HepG2 (cell line): ENCODE measurements at regions not wholly inside any gene's neighbourhood (a gene's known extent, or its start where the extent isn't known, plus 50 kb on each side); places are given as distances from the start of the nearest gene placed in this dataset.

ENCODE experiments used
- ATAC-seq: fragments of 200-7000 bp; cut with Tn5 transposase; 3 replicates; pipeline ENCODE4 v1.9.1; 2020; ENCODE audit warnings: mild to moderate bottlenecking, moderate library complexity
- BruUV-seq: library from RNA; stranded (reverse); fragments of 400-500 nt; replicated peaks from 2 replicates; lab custom pipeline; 2021; lab: Mats Ljungman, UMichigan
- CTCF ChIA-PET: fragments of 300-600 bp; formaldehyde crosslinking; extraction: SDS; loops from one replicate; lab custom pipeline; 2021; ENCODE audit warnings: low total read pairs, inconsistent platforms, low intra/inter-chr PET ratio; lab: Yijun Ruan, JAX
- POLR2A ChIA-PET: fragments of 350-600 bp; sonication (Branson Sonifier 250); formaldehyde crosslinking; loops from one replicate; lab custom pipeline; 2020; ENCODE audit warnings: antibody characterized with exemption, inconsistent platforms; lab: Yijun Ruan, JAX
- DNase-seq: peaks from one replicate; pipeline ENCODE4 v3.0.0-alpha.2; 2015; ENCODE audit warnings: low spot score
- FAIRE-seq: peaks from 3 replicates; lab custom pipeline; 2011; peaks lifted over from hg19 to GRCh38; lab: Jason Lieb, UNC
- H2AFZ ChIP-seq: one replicate; pipeline ENCODE4 v1.6.1; 2011; ENCODE audit warnings: low read length, inconsistent platforms
- H3K27ac ChIP-seq: fragments of 300-600 bp; 3 replicates; pipeline ENCODE4 v1.8.0; 2011; ENCODE audit warnings: mixed run types, mild to moderate bottlenecking, mixed read lengths, low read length, inconsistent platforms; ENCODE audit not compliant: insufficient read depth; ENCODE audit errors: extremely low read length
- H3K27me3 ChIP-seq, 2 experiments: fragments of 200-600 bp in 1 of 2; 2 replicates in 1 of 2; 3 replicates in 1 of 2; pipeline versions ENCODE4 v1.6.0 to v1.8.0; 2011; ENCODE audit warnings: low read length in 2 of 2, mild to moderate bottlenecking in 2 of 2, moderate library complexity in 2 of 2, inconsistent platforms in 1 of 2; ENCODE audit not compliant: insufficient read depth in 2 of 2, control insufficient read depth in 1 of 2
- H3K36me3 ChIP-seq, 2 experiments: fragments of 200-600 bp in 1 of 2; replicated peaks in 1 of 2; 2 replicates in 1 of 2; 3 replicates in 1 of 2; pipeline versions ENCODE4 v1.5.1 to v1.8.0; 2011; ENCODE audit warnings: low read length in 2 of 2, inconsistent platforms in 1 of 2; ENCODE audit not compliant: insufficient read depth in 2 of 2, control insufficient read depth in 1 of 2
- H3K4me1 ChIP-seq: 2 replicates; pipeline ENCODE4 v1.5.1; 2012; ENCODE audit warnings: low read length, inconsistent platforms; ENCODE audit not compliant: insufficient read depth
- H3K4me2 ChIP-seq: 2 replicates; pipeline ENCODE4 v1.6.0; 2011; ENCODE audit warnings: low read depth, low read length, inconsistent platforms
- H3K4me3 ChIP-seq, 3 experiments: fragments of 200-600 bp in 1 of 3; sonication (generic), shearing (Covaris generic) in 1 of 3; replicated peaks in 1 of 3; 2 replicates each; pipeline ENCODE4 v1.5.1; 2011 to 2016; ENCODE audit warnings: low read length in 3 of 3, inconsistent platforms in 2 of 3, low read depth in 2 of 3, mild to moderate bottlenecking in 2 of 3, control low read depth in 1 of 3, mixed read lengths in 1 of 3; ENCODE audit not compliant: insufficient read depth in 1 of 3
- H3K79me2 ChIP-seq: one replicate; pipeline ENCODE4 v1.6.1; 2011; ENCODE audit warnings: low read length, inconsistent platforms; ENCODE audit not compliant: insufficient read depth
- H3K9ac ChIP-seq: 2 replicates; pipeline ENCODE4 v1.6.0; 2011; ENCODE audit warnings: mild to moderate bottlenecking, low read depth, low read length, inconsistent platforms; ENCODE audit not compliant: insufficient read depth
- H3K9me3 ChIP-seq: 2 replicates; pipeline ENCODE4 v1.5.1; 2012; ENCODE audit warnings: mild to moderate bottlenecking, low read length
- H4K20me1 ChIP-seq: 2 replicates; pipeline ENCODE4 v1.6.0; 2011; ENCODE audit warnings: inconsistent platforms, mild to moderate bottlenecking, low read length, moderate library complexity; ENCODE audit not compliant: insufficient read depth
- ASH2L ChIP-seq: fragments of 300-600, 200-600 bp; sonication (generic); IDR thresholded peaks from 2 replicates; pipeline ENCODE4 v1.7.0; 2017; ENCODE audit warnings: low read depth, mild to moderate bottlenecking, moderate library complexity, mixed read lengths, low read length; ENCODE audit not compliant: insufficient read length
- CHCHD3 ChIP-seq: sonication (generic); formaldehyde crosslinking; IDR thresholded peaks from 2 replicates; pipeline ENCODE4 v1.8.0; 2022; ENCODE audit warnings: mild to moderate bottlenecking, missing genetic modification reagents, moderate library complexity
- DR1 ChIP-seq: sonication (generic); formaldehyde crosslinking; IDR thresholded peaks from 2 replicates; pipeline ENCODE4 v1.8.0; 2021; ENCODE audit warnings: mild to moderate bottlenecking, missing genetic modification reagents, inconsistent platforms
- DRAP1 ChIP-seq: IDR thresholded peaks from 2 replicates; pipeline ENCODE4 v1.6.1; 2016; ENCODE audit warnings: missing genetic modification reagents, missing compliant biosample characterization
- ETV5 ChIP-seq: IDR thresholded peaks from 2 replicates; pipeline ENCODE4 v1.6.1; 2018; ENCODE audit warnings: missing biosample characterization, missing genetic modification reagents, inconsistent platforms, borderline replicate concordance
- KDM4B ChIP-seq: sonication (generic); formaldehyde crosslinking; IDR thresholded peaks from 2 replicates; pipeline ENCODE4 v1.4.0; 2020; ENCODE audit warnings: missing genetic modification reagents
- KMT2B ChIP-seq: IDR thresholded peaks from 2 replicates; pipeline ENCODE4 v1.6.1; 2016; ENCODE audit warnings: missing genetic modification reagents, missing compliant biosample characterization
- PAXIP1 ChIP-seq: sonication (generic); formaldehyde crosslinking; conservative IDR thresholded peaks from 2 replicates; pipeline ENCODE4 v1.4.0; 2020; ENCODE audit warnings: mild to moderate bottlenecking, missing genetic modification reagents, moderate library complexity
- SRSF9 ChIP-seq: fragments of 200-400 bp; formaldehyde crosslinking; IDR thresholded peaks from 2 replicates; pipeline ENCODE4 v1.6.1; 2018; ENCODE audit warnings: borderline replicate concordance, mild to moderate bottlenecking, low read depth, low read length; ENCODE audit not compliant: insufficient read depth, poor library complexity, severe bottlenecking
- ZBTB38 ChIP-seq: sonication (generic); formaldehyde crosslinking; IDR thresholded peaks from 2 replicates; pipeline ENCODE4 v1.5.1; 2020; ENCODE audit warnings: mild to moderate bottlenecking, missing genetic modification reagents
- ZMYM3 ChIP-seq: sonication (generic); formaldehyde crosslinking; IDR thresholded peaks from 2 replicates; pipeline ENCODE4 v1.5.1; 2020; ENCODE audit warnings: mild to moderate bottlenecking, missing genetic modification reagents
- ZNF329 ChIP-seq: sonication (generic); formaldehyde crosslinking; IDR thresholded peaks from 2 replicates; pipeline ENCODE4 v1.9.0; 2021; ENCODE audit warnings: low read depth, mild to moderate bottlenecking, missing genetic modification reagents
- WGBS: methylation state at CpG from one replicate; pipeline ENCODE4 v1.1.6; 2017; ENCODE audit warnings: low lambda C conversion rate; 5-methylcytosine and 5-hydroxymethylcytosine counted together
- in situ Hi-C: cut with HindIII; loops from 2 replicates; pipeline ENCODE4 v1.10.0; 2017; ENCODE audit warnings: low pct_unique_long_range_greater_than_20kb; ENCODE audit not compliant: extremely low pct_ligation_motif_present
- intact Hi-C: fragments of 100-400 bp; cut with micrococcal nuclease; formaldehyde crosslinking; loops from one replicate; pipeline ENCODE4 v1.10.0; 2022; ENCODE audit not compliant: unreplicated experiment

GRCh38 chr1:4214826-4215225 lies 314.8 kb upstream of the C1orf174 start:
- Histone ChIP-seq H3K4me2 (no peak overlapping the region), H3K9me3 (no peaks in the 10 kb centered on the region), H3K27ac (no peak overlapping the region), H3K27me3 (peaks cover 2 to 21% of the 10 kb centered on the region in 2 experiments; a peak in 3 of 5 replicates), H4K20me1 (no peaks in the 10 kb centered on the region), H2AFZ (no peak overlapping the region), H3K36me3 (no peaks in the 10 kb centered on the region), H3K4me3 (no peak overlapping the region), H3K79me2 (no peaks in the 10 kb centered on the region), H3K9ac (no peak overlapping the region), H3K4me1 (peaks cover 11% of the 10 kb centered on the region)
- in situ Hi-C loops (no loop called here), intact Hi-C loops (no loop called here)
- POLR2A ChIA-PET: no interaction called here
- DNase-seq: no peak
- FAIRE-seq: no peak
- no TSS peak for BruUV-seq
- TF ChIP-seq ETV5 (CRISPR knock-in tag) (no peak), KMT2B (no peak), PAXIP1 (CRISPR knock-in tag) (no peak), CHCHD3 (CRISPR knock-in tag) (no peak), ZBTB38 (CRISPR knock-in tag) (no peak), DRAP1 (CRISPR knock-in tag) (no peak), ZMYM3 (CRISPR knock-in tag) (no peak), SRSF9 (no peak), DR1 (CRISPR knock-in tag) (no peak), ZNF329 (CRISPR knock-in tag) (no peak), KDM4B (CRISPR knock-in tag) (no peak), ASH2L (no peak)
- CTCF ChIA-PET: no interaction called here
- 65% methylated on average over 8 of the region's 12 CpGs for WGBS
- ATAC-seq: no peak
